GM21529 (cell line): ENCODE measurements at regions not wholly inside any gene's neighbourhood (a gene's known extent, or its start where the extent isn't known, plus 50 kb on each side); places are given as distances from the start of the nearest gene placed in this dataset.

Experiments
- ATAC-seq: cut with Tn5 transposase; IDR thresholded peaks from one replicate; pipeline ENCODE4 v1.9.1; 2021; ENCODE audit not compliant: unreplicated experiment

- no peak for ATAC-seq
Measured at GRCh38 chr2:60105906-60106305, 447.5 kb downstream of the BCL11A start.

GRCh38 chr2:60104514-60105505, 448.6 kb downstream of the BCL11A start:
- peak; percentile 69 for ATAC-seq

GRCh38 chr2:60100034-60100433, 453.4 kb downstream of the BCL11A start:
- ATAC-seq: no peak

- ATAC-seq: no peak
Measured at GRCh38 chr2:60098996-60099395, 454.5 kb downstream of the BCL11A start.

- ATAC-seq: no peak
Measured at GRCh38 chr2:60097298-60097697, 456.2 kb downstream of the BCL11A start.

GRCh38 chr2:60096556-60096955, 456.9 kb downstream of the BCL11A start:
- no peak for ATAC-seq

GRCh38 chr2:60095903-60096302, 457.6 kb downstream of the BCL11A start:
- ATAC-seq: no peak

- no peak for ATAC-seq
Measured at GRCh38 chr2:60095202-60095815, 458.1 kb downstream of the BCL11A start.

GRCh38 chr2:60094450-60094929, 459.0 kb downstream of the BCL11A start:
- no peak for ATAC-seq

GRCh38 chr2:60092781-60093180, 460.7 kb downstream of the BCL11A start:
- no peak for ATAC-seq

GRCh38 chr2:60091894-60092293, 461.6 kb downstream of the BCL11A start:
- no peak for ATAC-seq

- ATAC-seq: no peak
Measured at GRCh38 chr2:60091266-60091665, 462.2 kb downstream of the BCL11A start.

GRCh38 chr2:60079562-60079961, 473.9 kb downstream of the BCL11A start:
- ATAC-seq: no peak

GRCh38 chr2:60075048-60075447, 478.4 kb downstream of the BCL11A start:
- ATAC-seq: no peak

- ATAC-seq: no peak
Measured at GRCh38 chr2:60073201-60073600, 480.3 kb downstream of the BCL11A start.

- ATAC-seq: no peak
Measured at GRCh38 chr2:60072609-60073008, 480.8 kb downstream of the BCL11A start.

- ATAC-seq: no peak
Measured at GRCh38 chr2:60071490-60071831, 482.0 kb downstream of the BCL11A start.

- ATAC-seq: no peak
Measured at GRCh38 chr2:60070736-60071489, 482.5 kb downstream of the BCL11A start.

GRCh38 chr2:60070196-60070595, 483.3 kb downstream of the BCL11A start:
- ATAC-seq: no peak

- ATAC-seq: no peak
Measured at GRCh38 chr2:60068755-60069154, 484.7 kb downstream of the BCL11A start.

GRCh38 chr2:60067006-60067405, 486.4 kb downstream of the BCL11A start:
- no peak for ATAC-seq
